ENCODE measurements at regions not wholly inside any gene's neighbourhood (a gene's known extent, or its start where the extent isn't known, plus 50 kb on each side); places are given as distances from the start of the nearest gene placed in this dataset.

GRCh38 chr2:56008661-56009431 is 85.3 kb upstream of the EFEMP1 start:
- TF ChIP-seq CTCF (IDR thresholded peaks at IDR 0.05) (no peak), POLR2A (IDR thresholded peaks at IDR 0.05) (no peak)

Measured in adrenal gland (tissue), 5 donors.